H1 (cell line): ENCODE measurements at regions not wholly inside any gene's neighbourhood (a gene's known extent, or its start where the extent isn't known, plus 50 kb on each side); places are given as distances from the start of the nearest gene placed in this dataset.

Source experiments
- CTCF ChIA-PET: fragments of 300-600 bp; sonication (Branson Sonifier 250); formaldehyde crosslinking; loops from one replicate; lab custom pipeline; 2021; ENCODE audit not compliant: partially characterized antibody; lab: Charles Lee
- POLR2A ChIA-PET: fragments of 300-600 bp; sonication (Branson Sonifier 250); formaldehyde crosslinking; loops from one replicate; lab custom pipeline; 2021; ENCODE audit warnings: inconsistent platforms; ENCODE audit not compliant: partially characterized antibody; lab: Charles Lee
- DNase-seq, 2 experiments: peaks; one replicate each; pipeline versions ENCODE4 v3.0.0 to v3.0.0-alpha.2; 2010 to 2022; ENCODE audit warnings: low spot score in 2 of 2, low read depth in 1 of 2, mixed read lengths in 1 of 2
- FAIRE-seq: peaks from 2 replicates; lab custom pipeline; 2011; peaks lifted over from hg19 to GRCh38; lab: Jason Lieb, UNC
- H2AFZ ChIP-seq: 2 replicates; pipeline ENCODE4 v1.8.1; 2012; ENCODE audit warnings: low read length, inconsistent platforms
- H2AK5ac ChIP-seq: 2 replicates; pipeline ENCODE4 v1.6.1; 2013; ENCODE audit warnings: low read depth, low read length
- H2BK120ac ChIP-seq: replicated peaks from 2 replicates; pipeline ENCODE3; 2013; ENCODE audit warnings: low read depth, low read length, inconsistent platforms
- H2BK12ac ChIP-seq: 2 replicates; pipeline ENCODE4 v1.6.1; 2013; ENCODE audit warnings: low read depth, low read length
- H2BK15ac ChIP-seq: 2 replicates; pipeline ENCODE4 v1.6.1; 2013; ENCODE audit warnings: low read length
- H2BK20ac ChIP-seq: 2 replicates; pipeline ENCODE4 v1.6.1; 2013; ENCODE audit warnings: low read length
- H2BK5ac ChIP-seq: 2 replicates; pipeline ENCODE4 v1.6.1; 2013; ENCODE audit warnings: low read depth, low read length
- H3K14ac ChIP-seq: 2 replicates; pipeline ENCODE4 v1.6.1; 2013; ENCODE audit warnings: inconsistent platforms; ENCODE audit not compliant: insufficient read length
- H3K18ac ChIP-seq: 2 replicates; pipeline ENCODE4 v1.6.1; 2013; ENCODE audit warnings: low read length; ENCODE audit errors: extremely low read depth
- H3K23ac ChIP-seq: 2 replicates; pipeline ENCODE4 v1.6.1; 2013; ENCODE audit warnings: inconsistent platforms; ENCODE audit not compliant: insufficient read length
- H3K23me2 ChIP-seq: 2 replicates; pipeline ENCODE4 v1.6.1; 2013; ENCODE audit warnings: low read depth, low read length
- H3K27ac ChIP-seq: 2 replicates; pipeline ENCODE4 v1.6.1; 2011; ENCODE audit warnings: low read depth, low read length, inconsistent platforms
- H3K27me3 ChIP-seq, 4 experiments: replicated peaks in 1 of 4; 1 replicate in 1 of 4; 2 replicates in 3 of 4; pipeline versions ENCODE4 v1.6.1 to v1.8.1; 2011 to 2013; ENCODE audit warnings: low read length in 3 of 4, mild to moderate bottlenecking in 3 of 4, inconsistent platforms in 2 of 4, mixed read lengths in 2 of 4, moderate library complexity in 1 of 4; ENCODE audit not compliant: control insufficient read depth in 3 of 4, insufficient read depth in 3 of 4; ENCODE audit errors: extremely low read depth in 1 of 4
- H3K36me3 ChIP-seq, 4 experiments: 2 replicates each; pipeline versions ENCODE4 v1.6.1 to v1.8.1; 2011 to 2013; ENCODE audit warnings: mild to moderate bottlenecking in 4 of 4, low read length in 3 of 4, moderate library complexity in 2 of 4, control low read depth in 1 of 4, inconsistent platforms in 1 of 4; ENCODE audit not compliant: insufficient read depth in 4 of 4, control insufficient read depth in 2 of 4
- H3K4ac ChIP-seq: replicated peaks from 2 replicates; pipeline ENCODE3; 2013; ENCODE audit warnings: low read length, low read depth, mixed read lengths, inconsistent platforms; ENCODE audit not compliant: insufficient read length
- H3K4me1 ChIP-seq, 4 experiments: replicated peaks in 1 of 4; 1 replicate in 1 of 4; 2 replicates in 3 of 4; pipeline versions ENCODE4 v1.6.1 to v1.8.1; 2011 to 2013; ENCODE audit warnings: low read length in 3 of 4, inconsistent platforms in 2 of 4, mixed read lengths in 1 of 4; ENCODE audit not compliant: insufficient read depth in 4 of 4, control insufficient read depth in 3 of 4
- H3K4me2 ChIP-seq, 2 experiments: 2 replicates each; pipeline versions ENCODE4 v1.6.1 to v1.8.1; 2011 to 2013; ENCODE audit warnings: low read depth in 2 of 2, low read length in 2 of 2, control low read depth in 1 of 2, inconsistent platforms in 1 of 2, mild to moderate bottlenecking in 1 of 2; ENCODE audit not compliant: insufficient read depth in 1 of 2
- H3K4me3 ChIP-seq, 4 experiments: fragments of 200-600, 300-600 bp in 1 of 4; sonication (generic), shearing (Covaris generic), sonication (Bioruptor Twin) in 1 of 4; 2 replicates each; pipeline versions ENCODE4 v1.5.1 to v1.8.1; 2011 to 2016; ENCODE audit warnings: low read length in 4 of 4, low read depth in 3 of 4, control low read depth in 2 of 4, inconsistent platforms in 2 of 4, mild to moderate bottlenecking in 2 of 4, mixed read lengths in 1 of 4, moderate library complexity in 1 of 4; ENCODE audit not compliant: insufficient read depth in 2 of 4; ENCODE audit errors: extremely low read depth in 1 of 4
- H3K56ac ChIP-seq: replicated peaks from 2 replicates; pipeline ENCODE3; 2013; ENCODE audit warnings: low read depth, mild to moderate bottlenecking, mixed read lengths, low read length, inconsistent platforms; ENCODE audit not compliant: insufficient read length
- H3K79me1 ChIP-seq: 2 replicates; pipeline ENCODE4 v1.6.1; 2013; ENCODE audit warnings: low read depth, low read length, control low read depth
- H3K79me2 ChIP-seq, 2 experiments: 2 replicates each; pipeline versions ENCODE4 v1.6.1 to v1.8.1; 2012 to 2013; ENCODE audit warnings: low read length in 2 of 2, mild to moderate bottlenecking in 2 of 2, inconsistent platforms in 1 of 2; ENCODE audit not compliant: insufficient read depth in 2 of 2, control insufficient read depth in 1 of 2
- H3K9ac ChIP-seq, 4 experiments: replicated peaks in 1 of 4; 1 replicate in 1 of 4; 2 replicates in 3 of 4; pipeline versions ENCODE4 v1.6.1 to v1.8.1; 2011 to 2013; ENCODE audit warnings: low read depth in 3 of 4, low read length in 3 of 4, control low read depth in 2 of 4, mild to moderate bottlenecking in 2 of 4, moderate library complexity in 2 of 4, inconsistent platforms in 1 of 4; ENCODE audit errors: extremely low read depth in 1 of 4
- H3K9me3 ChIP-seq, 2 experiments: 2 replicates each; pipeline versions ENCODE4 v1.6.1 to v1.8.1; 2012 to 2013; ENCODE audit warnings: mild to moderate bottlenecking in 2 of 2, moderate library complexity in 2 of 2, control low read depth in 1 of 2, inconsistent platforms in 1 of 2, low read depth in 1 of 2, low read length in 1 of 2, mixed read lengths in 1 of 2; ENCODE audit not compliant: insufficient read depth in 2 of 2
- H4K20me1 ChIP-seq, 2 experiments: replicated peaks in 1 of 2; 2 replicates each; pipeline versions ENCODE3 to v1.8.1; 2011 to 2013; ENCODE audit warnings: inconsistent platforms in 2 of 2, low read length in 2 of 2, mild to moderate bottlenecking in 1 of 2; ENCODE audit not compliant: insufficient read depth in 2 of 2, control insufficient read depth in 1 of 2
- H4K5ac ChIP-seq: 2 replicates; pipeline ENCODE4 v1.6.1; 2013; ENCODE audit warnings: low read length, low read depth, mixed read lengths, inconsistent platforms; ENCODE audit not compliant: insufficient read length
- H4K8ac ChIP-seq: 2 replicates; pipeline ENCODE4 v1.8.0; 2013; ENCODE audit warnings: mild to moderate bottlenecking, moderate library complexity, low read length, inconsistent platforms; ENCODE audit not compliant: insufficient read depth; ENCODE audit errors: extremely low read depth
- H4K91ac ChIP-seq: replicated peaks from 2 replicates; pipeline ENCODE3; 2013; ENCODE audit warnings: low read length, mixed read lengths, inconsistent platforms; ENCODE audit not compliant: insufficient read length
- BRCA1 ChIP-seq: IDR thresholded peaks from 2 replicates; pipeline ENCODE4 v1.6.1; 2012; ENCODE audit warnings: low read depth, low read length, improper control_type of control experiment
- CTCF ChIP-seq, 3 experiments: IDR thresholded peaks; 1 replicate in 2 of 3; 2 replicates in 1 of 3; pipeline versions ENCODE4 v1.5.1 to v1.6.1; 2011; ENCODE audit warnings: low read length in 3 of 3, mild to moderate bottlenecking in 3 of 3, inconsistent platforms in 2 of 3, low read depth in 1 of 3, moderate library complexity in 1 of 3; ENCODE audit not compliant: insufficient read depth in 1 of 3; ENCODE audit errors: control extremely low read depth in 1 of 3
- GABPA ChIP-seq: IDR thresholded peaks from 2 replicates; pipeline ENCODE4 v1.6.1; 2011; ENCODE audit warnings: mild to moderate bottlenecking, low read length, moderate library complexity, borderline replicate concordance; ENCODE audit not compliant: insufficient read depth
- KDM5A ChIP-seq: fragments of 200-600 bp; IDR thresholded peaks from 2 replicates; pipeline ENCODE4 v1.7.1; 2012; ENCODE audit warnings: mild to moderate bottlenecking, low read length, inconsistent platforms, mixed read lengths
- RAD21 ChIP-seq, 2 experiments: IDR thresholded peaks in 1 of 2; conservative IDR thresholded peaks in 1 of 2; 2 replicates each; pipeline ENCODE4 v1.6.1; 2011; ENCODE audit warnings: low read depth in 2 of 2, low read length in 2 of 2, improper control_type of control experiment in 1 of 2, inconsistent platforms in 1 of 2, mild to moderate bottlenecking in 1 of 2, moderate library complexity in 1 of 2
- RXRA ChIP-seq: IDR thresholded peaks from 2 replicates; pipeline ENCODE4 v1.6.1; 2011; ENCODE audit warnings: low read depth, mild to moderate bottlenecking, low read length, moderate library complexity; ENCODE audit not compliant: insufficient read depth
- SAP30 ChIP-seq: fragments of 300-600 bp; sonication (generic); IDR thresholded peaks from 2 replicates; pipeline ENCODE4 v1.7.1; 2012; ENCODE audit warnings: low read length, moderate library complexity, mild to moderate bottlenecking, inconsistent platforms; ENCODE audit not compliant: insufficient read depth, insufficient replicate concordance
- TBP ChIP-seq: IDR thresholded peaks from 2 replicates; pipeline ENCODE4 v1.6.1; 2011; ENCODE audit warnings: low read depth, low read length, improper control_type of control experiment
- TEAD4 ChIP-seq: IDR thresholded peaks from 2 replicates; pipeline ENCODE4 v1.6.1; 2012; ENCODE audit warnings: low read depth, low read length, inconsistent platforms, mixed read lengths
- WGBS, 2 experiments: shearing (Covaris generic) in 1 of 2; methylation state at CpG; one replicate each; pipeline versions ENCODE4 v1.1.6 to v1.1.7; 2013 to 2015; ENCODE audit warnings: low lambda C conversion rate in 2 of 2, mixed read lengths in 2 of 2, inconsistent platforms in 1 of 2, low coverage in 1 of 2, missing lambda C conversion rate in 1 of 2; ENCODE audit not compliant: insufficient replicate concordance in 2 of 2, insufficient coverage in 1 of 2, insufficient read length in 1 of 2; ENCODE audit errors: extremely low coverage in 1 of 2, missing lambda C conversion rate in 1 of 2; 5-methylcytosine and 5-hydroxymethylcytosine counted together
- TF ChIP-seq, protein P1 (sequence below): IDR thresholded peaks from 2 replicates; pipeline ENCODE4 v1.6.1; 2012; ENCODE audit warnings: low read length, inconsistent platforms

DNA sequence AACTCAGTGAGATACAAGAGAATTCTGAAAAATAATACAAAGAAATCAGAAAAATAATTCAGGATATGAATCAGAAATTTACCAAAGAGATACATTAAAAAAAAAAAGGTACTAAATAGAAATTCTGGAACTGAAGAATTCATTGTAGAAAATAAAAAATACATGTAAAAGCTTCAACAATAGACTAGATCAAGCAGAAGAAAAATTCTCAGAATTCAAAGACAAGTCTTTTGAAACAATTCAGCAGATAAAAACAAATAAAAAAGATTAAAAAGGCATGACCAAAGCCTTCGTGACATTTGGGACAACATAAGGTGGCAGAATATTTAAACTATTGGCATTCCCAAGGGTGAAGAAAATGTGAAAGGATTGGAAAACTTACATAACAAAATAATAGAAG lies 133.1 kb upstream of the CNOT2 start:
- ChIA-PET CTCF (no interaction called here), POLR2A (no interaction called here)
- WGBS, 2 experiments = 91% methylated on average over 1 of the region's 1 CpG; no CpG with 5 or more reads in 1 of the 2 experiments
- TF ChIP-seq, protein P1, sequence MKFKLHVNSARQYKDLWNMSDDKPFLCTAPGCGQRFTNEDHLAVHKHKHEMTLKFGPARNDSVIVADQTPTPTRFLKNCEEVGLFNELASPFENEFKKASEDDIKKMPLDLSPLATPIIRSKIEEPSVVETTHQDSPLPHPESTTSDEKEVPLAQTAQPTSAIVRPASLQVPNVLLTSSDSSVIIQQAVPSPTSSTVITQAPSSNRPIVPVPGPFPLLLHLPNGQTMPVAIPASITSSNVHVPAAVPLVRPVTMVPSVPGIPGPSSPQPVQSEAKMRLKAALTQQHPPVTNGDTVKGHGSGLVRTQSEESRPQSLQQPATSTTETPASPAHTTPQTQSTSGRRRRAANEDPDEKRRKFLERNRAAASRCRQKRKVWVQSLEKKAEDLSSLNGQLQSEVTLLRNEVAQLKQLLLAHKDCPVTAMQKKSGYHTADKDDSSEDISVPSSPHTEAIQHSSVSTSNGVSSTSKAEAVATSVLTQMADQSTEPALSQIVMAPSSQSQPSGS = no peak
- TF ChIP-seq SAP30 = no peak
- no peak for TF ChIP-seq TEAD4
- no peak for TF ChIP-seq RXRA
- no peak for TF ChIP-seq GABPA
- no peak for TF ChIP-seq TBP
- no peak for TF ChIP-seq RAD21 (IDR thresholded peaks at IDR 0.05 in 1 of 2, conservative IDR thresholded peaks at IDR 0.05 in 1 of 2; ENCODE audit: low read depth in 2 of 2, low read length in 2 of 2)
- no peak for TF ChIP-seq CTCF (IDR thresholded peaks at IDR 0.05; ENCODE audit: control extremely low read depth in 1 of 3, insufficient read depth in 1 of 3, low read depth in 1 of 3, low read length in 3 of 3)
- TF ChIP-seq BRCA1 = no peak
- no peak for TF ChIP-seq KDM5A

More for the DNA sequence above, 133.1 kb upstream of the CNOT2 start:
- Histone ChIP-seq H3K56ac (no peak overlapping the region), H2BK5ac (no peak overlapping the region), H2BK120ac (no peak overlapping the region), H4K91ac (no peak overlapping the region), H3K18ac (no peak overlapping the region), H3K79me1 (no peaks in the 10 kb centered on the region), H2BK20ac (no peak overlapping the region), H3K27ac (no peak overlapping the region), H2BK15ac (no peak overlapping the region), H2AFZ (no peak overlapping the region), H3K4me1 (peaks cover 0 to 2% (median 0%) of the 10 kb centered on the region in 4 experiments; a peak in 1 of 7 replicates), H3K23ac (no peak overlapping the region), H3K27me3 (no peaks in the 10 kb centered on the region), H2AK5ac (no peak overlapping the region), H2BK12ac (no peak overlapping the region), H4K8ac (no peak overlapping the region), H3K4me2 (no peak overlapping the region), H3K36me3 (no peaks in the 10 kb centered on the region), H3K4me3 (no peak overlapping the region), H3K79me2 (no peaks in the 10 kb centered on the region), H3K4ac (no peak overlapping the region), H4K20me1 (no peaks in the 10 kb centered on the region), H3K9me3 (no peaks in the 10 kb centered on the region; a peak in 1 of 4 replicates), H4K5ac (no peak overlapping the region), H3K23me2 (no peaks in the 10 kb centered on the region), H3K9ac (no peak overlapping the region), H3K14ac (no peak overlapping the region)
- FAIRE-seq (no peak), DNase-seq (no peak)
